Parathyroid adenoma (tissue), 2 donors: ENCODE measurements at regions not wholly inside any gene's neighbourhood (a gene's known extent, or its start where the extent isn't known, plus 50 kb on each side); places are given as distances from the start of the nearest gene placed in this dataset.
"Not testable (repeated sequence)": the region's sequence is repeated elsewhere in the genome, so short reads cannot be mapped to it uniquely, and the experiment has no call there.

Experiments used
- H2AFZ ChIP-seq: fragments of 300-600 bp; sonication (generic); one replicate; pipeline ENCODE4 v1.7.0; 2017; ENCODE audit warnings: antibody characterized with exemption, mild to moderate bottlenecking
- H3K27ac ChIP-seq: fragments of 300-600 bp; sonication (generic); one replicate; pipeline ENCODE4 v1.7.0; 2017
- H3K27me3 ChIP-seq: fragments of 300-600 bp; sonication (generic); one replicate; pipeline ENCODE4 v1.7.0; 2017; ENCODE audit warnings: low read length; ENCODE audit not compliant: control insufficient read depth, insufficient read depth
- H3K36me3 ChIP-seq: fragments of 300-600 bp; sonication (generic); one replicate; pipeline ENCODE4 v1.7.0; 2017; ENCODE audit warnings: low read length; ENCODE audit not compliant: control insufficient read depth, insufficient read depth
- H3K4me1 ChIP-seq: fragments of 300-600 bp; sonication (generic); one replicate; pipeline ENCODE4 v1.7.0; 2017; ENCODE audit warnings: control low read depth
- H3K4me2 ChIP-seq: fragments of 300-600 bp; sonication (generic); one replicate; pipeline ENCODE4 v1.7.0; 2017; ENCODE audit warnings: low read length
- H3K4me3 ChIP-seq: fragments of 300-600 bp; sonication (generic); one replicate; pipeline ENCODE4 v1.7.0; 2017; ENCODE audit warnings: low read depth, low read length
- H3K79me2 ChIP-seq: fragments of 300-600 bp; sonication (generic); one replicate; pipeline ENCODE4 v1.7.0; 2017; ENCODE audit warnings: control low read depth
- H3K9ac ChIP-seq: fragments of 300-600 bp; sonication (generic); one replicate; pipeline ENCODE4 v1.7.0; 2017; ENCODE audit warnings: mild to moderate bottlenecking
- H3K9me3 ChIP-seq: fragments of 300-600 bp; sonication (generic); one replicate; pipeline ENCODE4 v1.7.0; 2017; ENCODE audit warnings: low read length; ENCODE audit not compliant: control insufficient read depth
- TF ChIP-seq, protein P1 (sequence below): fragments of 300-600 bp; sonication (generic); IDR thresholded peaks from one replicate; pipeline ENCODE4 v1.7.0; 2017; ENCODE audit warnings: antibody characterized with exemption, mild to moderate bottlenecking
- donor health status: primary hyperparathyroidism.

GRCh38 chr17:53765609-53766008 is 57.1 kb upstream of the KIF2B start:
- H3K79me2 ChIP-seq: no peaks in the 10 kb centered on the region
- no peaks in the 10 kb centered on the region for H3K27me3 ChIP-seq
- H3K36me3 ChIP-seq: no peaks in the 10 kb centered on the region
- H3K4me2 ChIP-seq: no peak overlapping the region
- no peaks in the 10 kb centered on the region for H3K4me1 ChIP-seq
- no peak overlapping the region for H3K27ac ChIP-seq
- TF ChIP-seq, protein P1, sequence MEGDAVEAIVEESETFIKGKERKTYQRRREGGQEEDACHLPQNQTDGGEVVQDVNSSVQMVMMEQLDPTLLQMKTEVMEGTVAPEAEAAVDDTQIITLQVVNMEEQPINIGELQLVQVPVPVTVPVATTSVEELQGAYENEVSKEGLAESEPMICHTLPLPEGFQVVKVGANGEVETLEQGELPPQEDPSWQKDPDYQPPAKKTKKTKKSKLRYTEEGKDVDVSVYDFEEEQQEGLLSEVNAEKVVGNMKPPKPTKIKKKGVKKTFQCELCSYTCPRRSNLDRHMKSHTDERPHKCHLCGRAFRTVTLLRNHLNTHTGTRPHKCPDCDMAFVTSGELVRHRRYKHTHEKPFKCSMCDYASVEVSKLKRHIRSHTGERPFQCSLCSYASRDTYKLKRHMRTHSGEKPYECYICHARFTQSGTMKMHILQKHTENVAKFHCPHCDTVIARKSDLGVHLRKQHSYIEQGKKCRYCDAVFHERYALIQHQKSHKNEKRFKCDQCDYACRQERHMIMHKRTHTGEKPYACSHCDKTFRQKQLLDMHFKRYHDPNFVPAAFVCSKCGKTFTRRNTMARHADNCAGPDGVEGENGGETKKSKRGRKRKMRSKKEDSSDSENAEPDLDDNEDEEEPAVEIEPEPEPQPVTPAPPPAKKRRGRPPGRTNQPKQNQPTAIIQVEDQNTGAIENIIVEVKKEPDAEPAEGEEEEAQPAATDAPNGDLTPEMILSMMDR: no peak
- H3K4me3 ChIP-seq: no peak overlapping the region
- H2AFZ ChIP-seq: no peak overlapping the region
- H3K9me3 ChIP-seq: no peaks in the 10 kb centered on the region
- H3K9ac ChIP-seq: no peak overlapping the region

DNA sequence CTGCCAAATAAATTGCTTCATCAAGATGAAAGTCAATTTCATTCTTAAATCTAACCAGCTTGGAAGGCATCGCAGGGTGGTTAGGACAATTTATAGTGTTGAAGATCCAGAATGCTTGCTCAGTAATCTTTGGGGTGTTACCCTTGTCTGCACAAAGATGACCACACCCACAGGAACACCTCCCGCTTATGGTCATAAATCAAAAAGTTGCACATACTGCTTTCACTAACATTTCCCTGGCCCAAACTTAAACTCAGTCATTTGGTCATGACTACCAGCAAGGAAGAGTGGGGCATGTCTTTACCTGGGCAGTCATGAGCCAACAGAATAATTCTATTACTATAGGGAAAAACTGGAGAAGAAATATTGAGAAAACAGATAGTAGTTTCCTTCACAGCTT is 57.6 kb upstream of the KIF2B start:
- Histone ChIP-seq H3K4me2 (no peak overlapping the region), H3K27ac (no peak overlapping the region), H3K9me3 (no peaks in the 10 kb centered on the region), H3K4me1 (no peaks in the 10 kb centered on the region), H3K4me3 (no peak overlapping the region), H3K27me3 (no peaks in the 10 kb centered on the region), H3K36me3 (no peaks in the 10 kb centered on the region), H3K9ac (no peak overlapping the region), H3K79me2 (no peaks in the 10 kb centered on the region), H2AFZ (no peak overlapping the region)
- TF ChIP-seq, protein P1: no peak

- H3K27ac ChIP-seq: no peak overlapping the region
- H3K27me3 ChIP-seq: no peaks in the 10 kb centered on the region
- no peak overlapping the region for H3K4me2 ChIP-seq
- no peaks in the 10 kb centered on the region for H3K4me1 ChIP-seq
- H3K79me2 ChIP-seq: no peaks in the 10 kb centered on the region
- H3K36me3 ChIP-seq: no peaks in the 10 kb centered on the region
- H3K9me3 ChIP-seq: no peaks in the 10 kb centered on the region
- H3K4me3 ChIP-seq: no peak overlapping the region
- H2AFZ ChIP-seq: no peak overlapping the region
- no peak overlapping the region for H3K9ac ChIP-seq
- TF ChIP-seq, protein P1: no peak
These were observed 65.2 kb upstream of the KIF2B start for GRCh38 chr17:53757559-53757958.

DNA sequence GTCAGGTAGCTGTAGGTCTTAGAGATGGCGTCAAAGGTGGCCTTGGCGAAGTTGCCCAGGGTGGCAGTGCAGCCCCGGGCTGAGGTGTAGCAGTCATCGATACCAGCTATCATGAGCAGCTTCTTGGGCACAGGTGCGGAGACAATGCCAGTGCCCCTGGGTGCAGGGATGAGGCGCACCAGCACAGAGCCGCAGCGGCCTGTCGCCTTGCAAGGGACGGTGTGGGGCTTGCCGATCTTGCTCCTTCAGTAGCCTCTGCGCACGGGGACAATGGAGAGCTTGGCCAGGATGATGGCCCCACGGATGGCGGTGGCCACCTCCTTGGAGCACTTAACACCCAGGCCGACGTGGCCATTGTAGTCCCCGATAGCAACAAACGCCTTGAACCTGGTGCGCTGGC is 65.6 kb upstream of the KIF2B start:
- H3K9me3 ChIP-seq, H3K9ac ChIP-seq, H3K36me3 ChIP-seq, H3K27ac ChIP-seq, H3K4me2 ChIP-seq, H3K27me3 ChIP-seq, H3K79me2 ChIP-seq, H2AFZ ChIP-seq, H3K4me1 ChIP-seq, H3K4me3 ChIP-seq: not testable (repeated sequence)

GRCh38 chr17:53749178-53749577 is 73.5 kb upstream of the KIF2B start:
- Histone ChIP-seq H2AFZ (no peak overlapping the region), H3K9me3 (no peaks in the 10 kb centered on the region), H3K79me2 (no peaks in the 10 kb centered on the region), H3K36me3 (no peaks in the 10 kb centered on the region), H3K27ac (no peak overlapping the region), H3K9ac (no peak overlapping the region), H3K4me2 (no peak overlapping the region), H3K27me3 (no peaks in the 10 kb centered on the region), H3K4me3 (no peak overlapping the region), H3K4me1 (no peaks in the 10 kb centered on the region)
- TF ChIP-seq, protein P1: no peak

GRCh38 chr17:53748159-53748820 is 74.4 kb upstream of the KIF2B start:
- not testable (repeated sequence) for H3K4me2 ChIP-seq, H2AFZ ChIP-seq, H3K9ac ChIP-seq, H3K9me3 ChIP-seq, H3K4me3 ChIP-seq, H3K36me3 ChIP-seq, H3K27me3 ChIP-seq, H3K4me1 ChIP-seq, H3K79me2 ChIP-seq, H3K27ac ChIP-seq
